Duodenal mucosa (tissue), 2 donors: ENCODE measurements at regions not wholly inside any gene's neighbourhood (a gene's known extent, or its start where the extent isn't known, plus 50 kb on each side); places are given as distances from the start of the nearest gene placed in this dataset.
"Not testable (repeated sequence)": the region's sequence is repeated elsewhere in the genome, so short reads cannot be mapped to it uniquely, and the experiment has no call there.

Experiments
- H3K27ac ChIP-seq: one replicate; pipeline ENCODE4 v1.7.0; 2013; ENCODE audit warnings: low read depth, low read length
- H3K27me3 ChIP-seq, 2 donors: one replicate each; pipeline ENCODE4 v1.7.0; 2013; ENCODE audit warnings: low read length in 2 of 2, control low read depth in 1 of 2; ENCODE audit not compliant: insufficient read depth in 2 of 2, control insufficient read depth in 1 of 2
- H3K36me3 ChIP-seq, 2 donors: one replicate each; pipeline ENCODE4 v1.7.0; 2013; ENCODE audit warnings: low read length in 2 of 2, control low read depth in 1 of 2; ENCODE audit not compliant: insufficient read depth in 2 of 2, control insufficient read depth in 1 of 2
- H3K4me1 ChIP-seq, 2 donors: one replicate each; pipeline ENCODE4 v1.7.0; 2013; ENCODE audit warnings: low read length in 2 of 2, control low read depth in 1 of 2; ENCODE audit not compliant: insufficient read depth in 2 of 2, control insufficient read depth in 1 of 2
- H3K4me3 ChIP-seq, 2 donors: one replicate each; pipeline ENCODE4 v1.7.0; 2013; ENCODE audit warnings: low read length in 2 of 2, low read depth in 1 of 2
- H3K9ac ChIP-seq, 2 donors: one replicate each; pipeline ENCODE4 v1.7.0; 2013; ENCODE audit warnings: low read length in 2 of 2, low read depth in 1 of 2
- H3K9me3 ChIP-seq, 2 donors: one replicate each; pipeline ENCODE4 v1.7.0; 2013; ENCODE audit warnings: low read length in 2 of 2, control low read depth in 1 of 2; ENCODE audit not compliant: control insufficient read depth in 1 of 2

DNA sequence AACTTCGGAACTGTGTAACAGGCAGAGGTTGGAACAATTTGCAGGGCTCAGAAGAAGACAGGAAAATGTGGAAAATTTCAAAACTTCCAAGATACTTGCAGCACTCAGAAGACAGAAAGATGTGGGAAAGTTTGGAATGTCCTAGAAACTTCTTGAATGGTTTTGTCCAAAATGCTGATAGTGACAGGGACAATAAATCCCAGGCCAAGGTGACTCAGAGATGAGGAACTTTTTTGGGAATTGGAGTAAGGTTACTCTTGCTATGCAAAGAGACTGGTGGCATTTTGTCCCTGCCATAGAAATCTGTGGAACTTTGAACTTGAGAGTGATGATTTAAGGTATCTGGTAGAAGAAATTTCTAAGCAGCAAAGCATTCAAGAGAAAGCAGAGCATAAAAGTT, 2055.6 kb upstream of the C9orf72 start:
- not testable (repeated sequence) for H3K36me3 ChIP-seq, H3K4me1 ChIP-seq, H3K4me3 ChIP-seq, H3K27me3 ChIP-seq, H3K9me3 ChIP-seq, H3K27ac ChIP-seq, H3K9ac ChIP-seq

- no peak overlapping the region for H3K4me3 ChIP-seq
- peaks cover 2 to 4% of the 10 kb centered on the region in 2 donors for H3K9me3 ChIP-seq
- H3K4me1 ChIP-seq, result no peaks in the 10 kb centered on the region
- no peaks in the 10 kb centered on the region for H3K27me3 ChIP-seq
- no peaks in the 10 kb centered on the region for H3K36me3 ChIP-seq
- no peak overlapping the region for H3K27ac ChIP-seq
- no peak overlapping the region for H3K9ac ChIP-seq
Measured at GRCh38 chr9:29637471-29638237, 2064.4 kb upstream of the C9orf72 start.

- Histone ChIP-seq H3K9ac (no peak overlapping the region), H3K27me3 (no peaks in the 10 kb centered on the region), H3K4me3 (no peak overlapping the region), H3K27ac (no peak overlapping the region), H3K9me3 (peaks cover 0 to 2% of the 10 kb centered on the region in 2 donors), H3K36me3 (no peaks in the 10 kb centered on the region), H3K4me1 (no peaks in the 10 kb centered on the region)
Measured at GRCh38 chr9:29640507-29640906, 2067.2 kb upstream of the C9orf72 start.

- Histone ChIP-seq H3K27me3 (no peaks in the 10 kb centered on the region), H3K9ac (no peak overlapping the region), H3K4me1 (no peaks in the 10 kb centered on the region), H3K36me3 (no peaks in the 10 kb centered on the region), H3K27ac (no peak overlapping the region), H3K4me3 (no peak overlapping the region), H3K9me3 (no peaks in the 10 kb centered on the region)
Measured at GRCh38 chr9:29644514-29644913, 2071.2 kb upstream of the C9orf72 start.

DNA sequence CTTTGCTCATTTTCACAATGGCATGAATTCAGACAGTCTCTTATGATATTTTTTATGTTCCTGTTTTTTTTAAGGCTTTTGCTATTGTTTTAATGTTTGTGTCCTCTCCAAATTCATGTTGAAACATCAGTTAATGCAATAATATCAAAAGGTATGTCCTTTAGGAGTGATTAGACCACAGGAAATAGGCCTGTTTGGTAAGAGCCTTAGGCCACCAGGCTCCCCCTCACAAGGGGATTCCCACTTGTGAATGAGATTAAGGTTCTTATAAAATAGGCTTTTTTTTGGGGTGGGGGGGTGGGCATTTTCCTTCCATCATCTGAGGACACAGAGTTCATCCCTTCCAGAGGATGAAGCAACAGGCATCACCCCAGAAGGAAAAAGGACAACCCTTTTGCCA, 2074.2 kb upstream of the C9orf72 start:
- H3K36me3 ChIP-seq, result no peaks in the 10 kb centered on the region
- H3K4me1 ChIP-seq, result no peaks in the 10 kb centered on the region
- H3K27me3 ChIP-seq, result no peaks in the 10 kb centered on the region
- H3K9me3 ChIP-seq, result no peaks in the 10 kb centered on the region
- no peak overlapping the region for H3K9ac ChIP-seq
- no peak overlapping the region for H3K4me3 ChIP-seq
- no peak overlapping the region for H3K27ac ChIP-seq

DNA sequence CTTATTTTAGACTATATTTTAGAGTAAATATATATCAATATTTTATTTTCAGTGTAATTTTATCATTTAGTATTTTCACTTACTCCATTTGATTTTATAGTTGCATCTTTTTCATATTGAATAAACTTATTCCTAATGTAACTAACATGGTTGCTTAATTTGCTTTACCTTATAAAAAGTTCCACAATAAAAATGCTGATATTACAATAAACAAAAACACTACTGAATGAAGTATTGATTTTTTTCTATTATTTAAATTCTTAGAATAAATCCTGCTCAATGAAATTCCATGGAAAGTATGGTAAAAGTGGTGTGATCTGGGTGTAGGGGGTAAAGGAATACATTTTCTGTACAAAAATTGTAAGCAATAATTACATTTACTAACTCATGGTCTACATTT, 2074.9 kb upstream of the C9orf72 start:
- no peak overlapping the region for H3K4me3 ChIP-seq
- no peaks in the 10 kb centered on the region for H3K4me1 ChIP-seq
- no peak overlapping the region for H3K27ac ChIP-seq
- H3K9me3 ChIP-seq, result no peaks in the 10 kb centered on the region
- H3K9ac ChIP-seq, result no peak overlapping the region
- no peaks in the 10 kb centered on the region for H3K36me3 ChIP-seq
- no peaks in the 10 kb centered on the region for H3K27me3 ChIP-seq

GRCh38 chr9:29648601-29649000, 2075.3 kb upstream of the C9orf72 start:
- H3K4me1 ChIP-seq, result no peaks in the 10 kb centered on the region
- H3K27me3 ChIP-seq, result no peaks in the 10 kb centered on the region
- H3K9me3 ChIP-seq, result no peaks in the 10 kb centered on the region
- H3K9ac ChIP-seq, result no peak overlapping the region
- H3K36me3 ChIP-seq, result no peaks in the 10 kb centered on the region
- no peak overlapping the region for H3K27ac ChIP-seq
- H3K4me3 ChIP-seq, result no peak overlapping the region

- no peaks in the 10 kb centered on the region for H3K9me3 ChIP-seq
- no peak overlapping the region for H3K9ac ChIP-seq
- H3K4me3 ChIP-seq, result no peak overlapping the region
- H3K27me3 ChIP-seq, result no peaks in the 10 kb centered on the region
- H3K36me3 ChIP-seq, result no peaks in the 10 kb centered on the region
- H3K4me1 ChIP-seq, result no peaks in the 10 kb centered on the region
- no peak overlapping the region for H3K27ac ChIP-seq
Measured at GRCh38 chr9:29656641-29657406, 2083.5 kb upstream of the C9orf72 start.

DNA sequence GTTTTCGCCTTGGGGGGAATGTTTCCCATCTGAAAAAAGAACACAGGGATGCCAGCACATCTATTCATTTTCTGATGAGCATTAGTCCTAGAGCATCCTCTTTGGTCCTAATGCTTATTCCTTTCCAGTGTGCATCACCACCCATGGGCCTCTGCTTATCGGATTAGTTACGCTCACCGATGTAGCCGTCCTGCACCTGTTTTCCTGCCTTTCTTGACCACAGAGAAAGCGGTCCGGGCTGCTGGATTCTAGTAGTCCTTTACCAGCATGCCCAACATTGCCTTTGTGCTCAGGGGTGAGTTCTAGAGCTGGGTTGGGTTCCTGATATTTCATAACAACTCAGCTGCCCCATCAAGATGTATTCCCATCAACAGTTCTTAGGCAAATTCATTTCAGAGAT, 2084.5 kb upstream of the C9orf72 start:
- H3K27me3 ChIP-seq, result no peaks in the 10 kb centered on the region
- H3K4me1 ChIP-seq, result no peaks in the 10 kb centered on the region
- H3K4me3 ChIP-seq, result no peak overlapping the region
- no peaks in the 10 kb centered on the region for H3K36me3 ChIP-seq
- H3K27ac ChIP-seq, result no peak overlapping the region
- no peaks in the 10 kb centered on the region for H3K9me3 ChIP-seq
- no peak overlapping the region for H3K9ac ChIP-seq

DNA sequence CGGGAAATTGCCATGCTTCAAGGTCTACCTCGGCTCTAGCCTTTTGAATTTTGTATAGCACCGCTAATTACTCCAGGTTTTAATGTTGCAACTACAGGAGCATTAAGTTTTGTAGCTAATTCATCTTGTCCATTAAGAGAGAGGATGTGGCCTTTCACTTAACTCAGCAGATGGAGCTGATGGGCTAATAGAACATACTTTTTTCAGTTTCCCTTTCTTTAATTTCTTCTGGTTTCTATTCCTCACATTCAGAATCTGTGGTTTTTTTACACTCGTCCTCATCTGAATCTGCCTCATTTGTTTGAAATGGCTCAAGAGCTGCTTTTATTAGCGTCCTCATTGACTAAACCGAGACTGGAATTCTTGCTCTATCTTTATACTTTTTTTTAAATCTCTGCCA, 2085.7 kb upstream of the C9orf72 start:
- Histone ChIP-seq H3K9me3 (no peaks in the 10 kb centered on the region), H3K4me3 (no peak overlapping the region)

More for the DNA sequence above, 2085.7 kb upstream of the C9orf72 start:
- Histone ChIP-seq H3K27ac (no peak overlapping the region), H3K9ac (no peak overlapping the region), H3K4me1 (no peaks in the 10 kb centered on the region), H3K36me3 (no peaks in the 10 kb centered on the region), H3K27me3 (no peaks in the 10 kb centered on the region)
